Stimulated activated CD4-positive, alpha-beta T cell treated with anti-CD3 and anti-CD28 coated beads, Interleukin-2, amount 100 ng/mL, for 48 hours (primary cell): ENCODE measurements at regions not wholly inside any gene's neighbourhood (a gene's known extent, or its start where the extent isn't known, plus 50 kb on each side); places are given as distances from the start of the nearest gene placed in this dataset.
"Not testable (repeated sequence)": the region's sequence is repeated elsewhere in the genome, so short reads cannot be mapped to it uniquely, and the experiment has no call there.

Experiments used
- DNase-seq, 2 donors: peaks; one replicate each; pipeline ENCODE4 v3.0.0-alpha.2; 2020

GRCh38 chr4:112776535-112776934, 139.6 kb downstream of the LARP7 start:
- no peak for DNase-seq

DNA sequence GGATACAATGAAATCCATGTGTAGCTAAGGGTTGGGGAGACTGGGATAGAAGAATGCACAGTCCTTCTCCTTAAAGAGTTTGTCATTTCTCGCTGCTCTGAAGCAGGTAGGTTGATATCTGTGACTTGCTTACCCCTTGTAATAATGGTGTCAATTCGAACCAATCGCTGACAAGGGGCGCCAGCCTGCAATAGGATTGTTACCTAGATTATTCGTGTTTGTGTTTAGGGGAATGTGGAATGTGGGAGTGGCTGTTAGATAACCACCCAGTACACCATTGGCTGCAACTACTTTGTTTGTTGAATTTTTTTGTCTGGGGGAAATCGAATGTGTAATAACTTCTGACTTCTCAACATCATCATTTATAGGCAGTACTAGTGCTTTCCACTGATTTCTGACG, 141.6 kb downstream of the LARP7 start:
- DNase-seq: no peak

GRCh38 chr4:112793033-112793432, 156.1 kb downstream of the LARP7 start:
- no peak for DNase-seq

DNA sequence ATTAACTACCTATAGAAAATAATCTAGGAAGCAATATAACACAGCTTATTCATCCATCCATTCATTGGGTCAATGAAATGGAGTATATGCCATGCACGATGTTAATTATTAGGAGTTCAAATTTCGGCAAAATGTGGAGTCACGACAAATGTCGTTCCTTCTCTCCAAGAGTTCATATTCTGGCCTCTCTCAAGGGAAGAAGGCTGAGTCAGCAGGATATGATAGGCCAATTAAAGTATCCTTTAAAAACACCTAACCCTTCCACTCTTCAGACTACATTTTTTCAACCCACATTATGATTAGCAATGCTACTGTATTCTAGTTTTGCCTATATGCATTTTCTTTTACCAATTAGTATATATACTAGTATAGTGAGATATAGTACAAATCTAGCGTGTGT, 163.1 kb downstream of the LARP7 start:
- no peak for DNase-seq

- no peak for DNase-seq
Observed at GRCh38 chr4:112801341-112801740, 164.4 kb downstream of the LARP7 start.

- DNase-seq: no peak
Observed at GRCh38 chr4:112802780-112803179, 165.8 kb downstream of the LARP7 start.

GRCh38 chr4:112807083-112807482, 170.1 kb downstream of the LARP7 start:
- DNase-seq: no peak

- DNase-seq: no peak
Observed at GRCh38 chr4:112808001-112808400, 171.1 kb downstream of the LARP7 start.

DNA sequence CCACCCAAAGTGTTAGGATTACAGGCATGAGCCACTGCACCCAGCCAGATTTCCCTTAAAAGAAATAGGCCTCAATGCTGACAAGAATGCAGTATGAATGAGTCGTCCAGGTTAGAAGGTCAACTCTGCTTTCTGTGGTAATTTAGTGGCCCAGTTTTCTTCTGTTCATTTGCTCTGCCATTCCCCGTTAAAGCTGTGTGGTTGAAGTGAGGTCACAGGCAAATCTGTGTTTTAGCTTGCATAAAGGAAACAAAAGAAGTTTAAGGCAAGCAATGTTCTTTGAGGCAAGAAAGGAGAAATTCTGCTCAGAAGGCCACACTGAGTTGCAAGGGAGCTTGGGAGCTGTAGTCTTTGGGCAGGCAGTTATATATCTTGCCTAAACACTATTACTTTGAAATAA, 176.8 kb downstream of the LARP7 start:
- no peak for DNase-seq

DNA sequence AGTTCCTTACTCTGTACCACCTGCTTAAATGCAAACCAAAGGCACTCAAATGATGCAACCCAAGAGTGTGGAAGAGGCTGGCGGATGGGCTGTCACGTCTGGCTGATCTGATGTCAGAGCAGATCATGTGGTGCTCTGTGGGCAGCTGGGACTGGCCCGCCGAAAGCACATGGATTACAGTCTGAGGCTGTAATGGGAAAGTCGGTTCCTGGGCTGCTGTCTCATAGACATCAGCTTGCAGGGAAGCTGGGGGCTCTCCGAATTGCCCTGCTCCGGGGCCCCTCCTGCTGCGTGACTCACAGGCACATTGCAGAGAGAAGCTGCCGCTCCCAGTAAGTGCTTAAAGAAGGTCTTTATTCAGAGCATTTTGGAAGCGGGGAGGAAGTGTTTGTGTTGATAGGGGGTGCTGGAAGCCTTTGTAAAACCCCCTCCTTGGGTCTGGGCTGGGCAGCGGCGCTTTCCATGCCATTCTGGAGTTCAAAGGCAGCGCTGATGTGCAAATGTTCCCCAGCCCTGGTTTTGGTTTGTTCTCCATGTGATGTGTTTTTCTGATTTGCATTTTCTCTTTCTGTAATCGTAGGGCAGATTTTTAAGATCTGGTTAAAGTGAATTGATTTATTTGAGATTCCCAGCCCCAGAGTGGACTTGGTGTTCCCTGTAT, 181.1 kb downstream of the LARP7 start:
- DNase-seq: peak; percentile 28 to 36

DNA sequence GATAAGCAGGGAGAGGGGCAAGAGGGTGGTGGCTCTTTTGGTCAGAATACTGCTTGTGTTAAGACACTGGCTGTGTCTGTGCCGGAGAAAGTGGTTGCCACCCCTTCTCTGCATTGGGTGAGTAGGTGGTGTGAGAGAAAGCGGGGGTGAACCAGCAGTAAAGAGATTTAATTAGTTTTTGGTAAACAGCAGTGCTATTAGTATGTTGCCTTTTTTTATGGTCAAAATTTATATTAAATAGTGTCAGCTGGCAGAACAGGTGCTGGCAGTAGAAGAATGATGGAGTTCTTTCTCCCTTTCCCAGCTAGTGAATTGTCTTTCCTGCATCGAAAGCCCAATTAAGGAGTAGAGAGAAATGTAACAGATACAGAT, 181.6 kb downstream of the LARP7 start:
- peak in 1 of 2 donors; percentile 2 for DNase-seq

DNA sequence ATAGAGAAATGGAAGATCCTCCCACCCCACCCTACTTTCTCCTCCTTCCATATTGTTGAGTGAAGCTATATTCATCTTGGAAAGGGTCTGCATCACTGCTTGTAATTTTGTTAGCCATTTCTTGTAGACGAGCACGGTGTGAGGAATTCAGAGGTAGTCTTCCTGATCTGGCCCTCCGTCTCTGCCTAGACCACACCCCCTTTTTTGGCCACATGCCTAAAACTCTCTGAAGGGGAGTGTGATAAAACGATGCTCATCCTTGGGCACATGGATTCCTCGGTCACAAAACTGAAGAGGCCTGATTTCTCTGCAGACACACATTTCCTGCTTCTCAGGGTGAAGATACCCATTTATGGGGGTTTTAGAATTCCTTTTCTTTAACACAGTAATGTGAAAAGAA, 182.8 kb downstream of the LARP7 start:
- DNase-seq: no peak

DNA sequence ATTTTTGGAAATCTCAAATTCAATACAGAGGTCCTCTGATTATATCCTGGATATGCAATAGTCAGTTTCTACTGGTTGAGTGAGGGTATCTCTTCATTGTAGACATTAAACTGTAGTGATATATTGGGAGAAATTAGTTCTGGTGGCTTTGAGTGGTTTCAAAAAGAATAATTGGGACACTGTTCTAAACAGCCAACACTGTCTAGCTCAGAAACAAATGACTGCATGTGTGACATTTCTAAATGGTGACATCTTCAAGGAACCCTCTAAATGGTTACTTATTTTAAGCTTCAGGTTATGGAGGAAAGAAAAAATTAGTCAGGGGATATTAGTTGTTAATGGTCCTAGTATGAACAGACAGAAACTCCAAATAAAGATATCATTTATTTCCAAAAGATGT, 186.2 kb downstream of the LARP7 start:
- DNase-seq: no peak

DNA sequence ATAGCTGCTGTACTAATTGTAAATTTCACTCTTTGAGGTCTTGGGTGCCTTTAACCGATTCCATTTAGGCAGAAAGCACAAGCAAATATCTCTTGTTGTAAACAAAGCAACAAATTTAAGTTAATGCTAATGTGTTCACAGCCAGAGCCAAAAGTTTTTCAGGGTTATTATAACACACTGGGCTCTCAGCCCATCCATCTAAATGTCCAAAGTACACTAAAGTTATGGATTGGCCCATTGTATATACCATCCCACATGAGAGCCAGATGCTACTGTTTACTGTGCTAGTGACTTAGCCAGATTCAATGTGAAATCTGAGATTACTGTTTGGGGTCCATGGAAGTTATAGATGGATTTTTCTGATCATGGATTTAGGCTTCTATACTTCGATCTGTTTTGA, 186.7 kb downstream of the LARP7 start:
- no peak for DNase-seq

- no peak for DNase-seq
Observed at GRCh38 chr4:112830753-112831386, 193.9 kb downstream of the LARP7 start.

GRCh38 chr4:112832493-112832892, 195.6 kb downstream of the LARP7 start:
- no peak for DNase-seq

GRCh38 chr4:112836895-112837294, 200.0 kb downstream of the LARP7 start:
- no peak for DNase-seq

DNA sequence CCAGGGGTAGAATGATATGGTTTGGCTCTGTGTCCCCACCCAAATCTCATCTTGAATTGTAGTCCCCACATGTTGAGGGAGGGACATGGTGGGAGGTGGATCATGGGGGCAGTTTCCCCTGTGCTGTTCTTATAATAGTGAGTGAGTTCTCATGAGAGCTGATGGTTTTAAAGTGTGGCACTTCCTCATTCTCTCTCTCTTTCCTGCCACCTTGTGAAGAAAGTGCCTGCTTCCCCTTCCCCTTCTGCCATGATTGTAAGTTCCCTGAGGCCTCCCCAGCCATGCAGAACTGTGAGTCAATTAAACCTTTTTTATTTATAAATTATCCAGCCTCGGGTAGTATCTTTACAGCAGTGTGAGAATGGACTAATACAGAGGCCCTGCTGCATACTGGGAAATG, 201.1 kb downstream of the LARP7 start:
- DNase-seq: not testable (repeated sequence)

- DNase-seq: no peak
Observed at GRCh38 chr4:112840061-112840460, 203.1 kb downstream of the LARP7 start.

GRCh38 chr4:112840619-112841018, 203.7 kb downstream of the LARP7 start:
- no peak for DNase-seq

DNA sequence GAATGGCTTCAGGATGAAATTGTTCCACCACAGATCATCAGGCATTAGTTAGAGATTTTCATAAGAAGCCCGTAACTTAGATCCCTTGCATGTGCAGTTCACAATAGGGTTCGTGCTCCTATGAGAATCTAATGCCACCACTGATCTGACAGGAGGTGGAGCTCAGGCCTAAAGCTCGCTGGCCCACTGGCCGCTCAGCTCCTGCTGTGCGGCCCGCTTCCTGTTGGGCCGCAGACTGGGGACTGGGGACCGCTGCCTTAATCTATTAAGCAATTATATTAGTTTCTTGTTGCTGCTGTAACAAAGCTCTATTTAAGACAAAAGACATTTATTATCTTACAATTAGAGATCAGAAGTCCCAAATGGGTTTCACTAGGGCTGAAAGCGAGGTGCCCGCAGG, 205.6 kb downstream of the LARP7 start:
- no peak for DNase-seq

DNA sequence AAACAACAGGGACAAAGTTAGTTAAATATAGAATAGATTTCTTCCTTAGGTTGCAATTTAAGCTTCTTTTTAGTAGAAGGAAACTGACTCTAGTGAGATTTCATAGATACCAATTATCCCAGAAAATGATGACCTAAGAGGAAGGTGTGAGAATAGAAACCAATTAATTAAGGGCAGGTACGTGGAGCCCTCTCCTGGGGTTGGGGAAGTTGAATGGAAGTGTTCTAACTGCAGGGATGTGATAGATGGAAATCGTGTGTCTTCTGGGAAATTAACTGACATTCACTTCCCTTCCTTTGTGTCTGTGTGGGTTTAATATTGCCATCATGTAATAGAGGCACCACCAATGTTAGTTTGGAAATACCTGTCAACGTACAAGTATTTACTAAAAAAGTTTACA, 204.1 kb upstream of the ANK2 start:
- DNase-seq: no peak

GRCh38 chr4:112847045-112847444, 202.4 kb upstream of the ANK2 start:
- no peak for DNase-seq

DNA sequence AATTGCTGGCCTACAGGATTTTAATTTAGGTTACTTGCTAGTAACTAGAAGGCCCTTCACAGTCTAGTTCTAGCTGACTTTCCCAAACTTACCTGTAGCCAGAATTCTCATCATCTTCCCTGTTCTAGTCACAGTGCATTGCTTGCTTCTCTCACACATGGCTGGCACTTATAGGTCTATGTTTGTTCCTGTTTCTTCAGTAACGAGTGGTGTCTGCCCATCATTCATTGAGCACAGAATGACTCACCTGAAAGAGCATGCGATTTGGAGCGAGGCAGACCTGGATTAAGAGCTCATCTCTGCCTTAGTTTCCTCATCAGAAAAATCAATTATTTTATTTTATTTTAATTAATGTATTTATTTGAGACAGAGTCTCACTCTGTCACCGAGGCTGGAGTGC, 201.7 kb upstream of the ANK2 start:
- DNase-seq: no peak

DNA sequence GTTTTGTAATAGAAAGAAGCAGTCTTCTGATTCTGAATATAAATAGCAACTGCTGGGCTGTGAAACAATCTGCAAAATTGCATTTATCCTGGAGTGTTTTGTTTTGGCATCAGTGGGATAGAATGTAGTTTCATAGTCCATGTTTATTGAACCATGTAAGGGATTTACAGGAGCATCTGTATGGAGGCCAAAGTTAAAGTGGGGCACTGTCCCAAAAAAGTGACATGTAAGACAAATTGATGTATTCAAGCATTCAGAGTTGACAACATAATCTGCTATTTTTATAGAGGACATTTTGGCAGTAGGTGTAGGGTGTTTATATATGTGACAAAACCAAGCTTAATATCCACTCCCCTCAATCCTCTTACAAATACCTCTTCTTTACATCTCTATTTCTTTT, 200.5 kb upstream of the ANK2 start:
- no peak for DNase-seq
